ENCODE measurements at regions not wholly inside any gene's neighbourhood (a gene's known extent, or its start where the extent isn't known, plus 50 kb on each side); places are given as distances from the start of the nearest gene placed in this dataset.
"Not testable (repeated sequence)": the region's sequence is repeated elsewhere in the genome, so short reads cannot be mapped to it uniquely, and the experiment has no call there.

DNA sequence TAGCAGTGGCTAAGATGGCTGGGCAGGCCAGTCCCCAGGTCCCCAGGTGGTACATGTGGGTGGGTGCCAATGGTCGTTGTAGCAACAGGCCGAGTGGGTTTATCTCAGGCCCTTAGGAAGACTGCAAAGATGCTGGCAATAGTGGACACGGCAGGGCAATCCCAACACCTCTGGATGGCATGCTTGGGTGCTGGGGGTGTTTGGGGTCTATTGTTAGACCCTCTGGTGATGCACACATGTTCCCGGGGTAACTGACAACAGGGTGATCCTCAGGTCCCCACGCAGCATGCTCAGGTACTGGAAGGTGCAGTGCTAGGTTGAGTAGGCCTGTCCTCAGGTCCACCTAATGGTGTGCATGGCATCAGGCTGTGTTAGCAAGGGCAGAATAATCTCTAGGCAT is 267.5 kb downstream of the ANKRD50 start:
- TF ChIP-seq, protein P1, sequence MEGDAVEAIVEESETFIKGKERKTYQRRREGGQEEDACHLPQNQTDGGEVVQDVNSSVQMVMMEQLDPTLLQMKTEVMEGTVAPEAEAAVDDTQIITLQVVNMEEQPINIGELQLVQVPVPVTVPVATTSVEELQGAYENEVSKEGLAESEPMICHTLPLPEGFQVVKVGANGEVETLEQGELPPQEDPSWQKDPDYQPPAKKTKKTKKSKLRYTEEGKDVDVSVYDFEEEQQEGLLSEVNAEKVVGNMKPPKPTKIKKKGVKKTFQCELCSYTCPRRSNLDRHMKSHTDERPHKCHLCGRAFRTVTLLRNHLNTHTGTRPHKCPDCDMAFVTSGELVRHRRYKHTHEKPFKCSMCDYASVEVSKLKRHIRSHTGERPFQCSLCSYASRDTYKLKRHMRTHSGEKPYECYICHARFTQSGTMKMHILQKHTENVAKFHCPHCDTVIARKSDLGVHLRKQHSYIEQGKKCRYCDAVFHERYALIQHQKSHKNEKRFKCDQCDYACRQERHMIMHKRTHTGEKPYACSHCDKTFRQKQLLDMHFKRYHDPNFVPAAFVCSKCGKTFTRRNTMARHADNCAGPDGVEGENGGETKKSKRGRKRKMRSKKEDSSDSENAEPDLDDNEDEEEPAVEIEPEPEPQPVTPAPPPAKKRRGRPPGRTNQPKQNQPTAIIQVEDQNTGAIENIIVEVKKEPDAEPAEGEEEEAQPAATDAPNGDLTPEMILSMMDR (conservative IDR thresholded peaks at IDR 0.05; ENCODE audit: low read depth, low read length) = no peak
- no peak for DNase-seq (ENCODE audit: low read depth)
- H3K4me3 ChIP-seq (ENCODE audit: low read depth, low read length) = no peak overlapping the region

- TF ChIP-seq, protein P1 (conservative IDR thresholded peaks at IDR 0.05; ENCODE audit: low read depth, low read length) = no peak
- DNase-seq (ENCODE audit: low read depth) = no peak
- no peak overlapping the region for H3K4me3 ChIP-seq (ENCODE audit: low read depth, low read length)
These were observed 262.7 kb downstream of the ANKRD50 start for GRCh38 chr4:124449881-124450280.

GRCh38 chr4:124450851-124451250 is 261.7 kb downstream of the ANKRD50 start:
- TF ChIP-seq, protein P1 (conservative IDR thresholded peaks at IDR 0.05; ENCODE audit: low read depth, low read length) = no peak
- DNase-seq (ENCODE audit: low read depth) = no peak
- no peak overlapping the region for H3K4me3 ChIP-seq (ENCODE audit: low read depth, low read length)

- TF ChIP-seq, protein P1 (conservative IDR thresholded peaks at IDR 0.05; ENCODE audit: low read depth, low read length) = no peak
- no peak for DNase-seq (ENCODE audit: low read depth)
- H3K4me3 ChIP-seq (ENCODE audit: low read depth, low read length) = no peak overlapping the region
These were observed 257.7 kb downstream of the ANKRD50 start for GRCh38 chr4:124454772-124455270.

- TF ChIP-seq, protein P1 (conservative IDR thresholded peaks at IDR 0.05; ENCODE audit: low read depth, low read length) = no peak
- no peak overlapping the region for H3K4me3 ChIP-seq (ENCODE audit: low read depth, low read length)
- no peak for DNase-seq (ENCODE audit: low read depth)
These were observed 256.9 kb downstream of the ANKRD50 start for GRCh38 chr4:124455671-124456070.

DNA sequence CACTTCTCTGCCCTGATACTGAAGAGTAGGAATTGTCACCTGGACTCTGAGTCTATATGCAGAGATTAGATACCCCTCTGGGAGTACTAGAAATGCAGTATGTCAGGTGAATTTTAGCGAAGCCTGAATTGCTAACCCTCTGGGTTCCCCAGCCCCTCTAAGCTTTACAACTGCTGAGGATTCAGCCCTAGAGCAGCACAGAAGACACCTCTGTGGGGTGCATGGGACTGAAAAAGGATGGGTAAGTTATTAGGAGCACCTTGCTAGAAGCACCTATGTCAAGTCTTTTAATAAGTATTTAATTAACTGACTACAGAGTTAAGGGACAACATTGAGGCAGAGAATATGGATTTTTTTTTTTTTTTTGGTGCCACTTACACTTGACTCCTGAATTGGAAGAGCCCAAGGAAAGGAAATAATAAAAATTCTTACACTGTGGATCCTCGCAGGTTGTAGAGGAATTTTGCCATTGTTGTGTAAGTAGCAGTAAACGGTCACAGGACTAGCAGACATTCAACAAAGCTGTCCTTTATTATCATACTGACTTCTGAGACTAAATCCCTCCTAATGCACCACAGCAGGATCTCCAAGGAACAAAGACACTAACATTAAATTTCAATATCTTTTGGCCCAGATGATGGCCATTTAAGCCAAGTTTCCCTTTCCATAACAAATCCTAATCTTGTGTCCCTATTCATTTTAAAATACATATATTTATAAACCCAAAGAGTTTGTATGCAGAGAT is 253.2 kb downstream of the ANKRD50 start:
- TF ChIP-seq, protein P1 (conservative IDR thresholded peaks at IDR 0.05; ENCODE audit: low read depth, low read length) = no peak
- no peak overlapping the region for H3K4me3 ChIP-seq (ENCODE audit: low read depth, low read length)
- DNase-seq (ENCODE audit: low read depth) = no peak

- no peak overlapping the region for H3K4me3 ChIP-seq (ENCODE audit: low read depth, low read length)
- TF ChIP-seq, protein P1 (conservative IDR thresholded peaks at IDR 0.05; ENCODE audit: low read depth, low read length) = no peak
- no peak for DNase-seq (ENCODE audit: low read depth)
These were observed 252.6 kb downstream of the ANKRD50 start for GRCh38 chr4:124459941-124460310.

DNA sequence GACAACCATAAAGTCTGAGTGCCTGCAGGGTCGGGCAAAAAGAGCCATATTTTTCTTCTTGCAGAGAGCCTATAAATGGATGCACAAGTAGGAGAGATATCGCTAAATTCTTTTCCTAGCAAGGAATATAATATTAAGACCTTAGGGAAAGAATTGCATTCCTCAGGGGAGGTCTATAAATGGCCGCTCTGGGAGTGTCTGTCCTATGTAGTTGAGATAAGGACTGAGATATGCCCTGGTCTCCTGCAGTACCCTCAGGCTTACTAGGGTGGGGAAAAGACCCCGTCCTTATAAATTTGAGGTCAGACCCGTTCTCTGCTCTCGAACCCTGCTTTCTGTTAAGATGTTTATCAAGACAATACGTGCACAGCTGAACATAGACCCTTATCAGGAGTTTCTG is 250.9 kb downstream of the ANKRD50 start:
- not testable (repeated sequence) for DNase-seq (ENCODE audit: low read depth); H3K4me3 ChIP-seq (ENCODE audit: low read depth, low read length)

Data from epithelial cell of proximal tubule (primary cell).